Right lobe of liver (tissue), 4 donors: ENCODE measurements at regions not wholly inside any gene's neighbourhood (a gene's known extent, or its start where the extent isn't known, plus 50 kb on each side); places are given as distances from the start of the nearest gene placed in this dataset.

Experiments used
- POLR2A ChIP-seq: fragments of 450-650 bp; IDR thresholded peaks from one replicate; pipeline ENCODE4 v1.6.1; 2017; ENCODE audit warnings: antibody characterized with exemption, mild to moderate bottlenecking
- TF ChIP-seq, protein P1 (sequence below), 4 donors: fragments of 200-600 bp in 3 of 4; fragments of 450-650 bp in 1 of 4; IDR thresholded peaks; one replicate each; pipeline versions ENCODE4 v1.5.1 to v1.8.0; 2016 to 2022; ENCODE audit warnings: antibody characterized with exemption in 4 of 4, mild to moderate bottlenecking in 2 of 4
- donor health status: DM: no; HTN: no; CAD: no.
- donor health status: DM: no; HTN: no; CAD: no.
- donor health status: DM: no; HTN: yes; CAD: no.

DNA sequence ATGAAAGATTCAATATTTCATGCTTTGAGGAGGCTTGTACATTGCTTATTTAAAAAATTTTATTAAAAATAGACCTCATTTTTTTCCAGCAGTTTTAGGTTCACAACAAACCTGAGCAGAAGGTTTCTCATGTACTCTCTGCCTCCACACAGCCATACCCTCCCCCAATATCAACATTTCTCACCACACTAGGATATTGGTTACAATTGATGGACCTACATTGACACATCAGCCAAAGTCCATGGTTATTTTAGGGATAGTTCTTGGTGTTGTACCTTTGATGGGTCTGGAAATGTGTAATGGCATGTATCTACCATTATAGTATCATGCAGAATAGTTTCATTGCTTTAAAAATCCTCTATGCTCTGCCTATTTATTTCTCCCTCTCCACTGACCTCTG lies 611.0 kb downstream of the KCTD8 start:
- TF ChIP-seq, protein P1, sequence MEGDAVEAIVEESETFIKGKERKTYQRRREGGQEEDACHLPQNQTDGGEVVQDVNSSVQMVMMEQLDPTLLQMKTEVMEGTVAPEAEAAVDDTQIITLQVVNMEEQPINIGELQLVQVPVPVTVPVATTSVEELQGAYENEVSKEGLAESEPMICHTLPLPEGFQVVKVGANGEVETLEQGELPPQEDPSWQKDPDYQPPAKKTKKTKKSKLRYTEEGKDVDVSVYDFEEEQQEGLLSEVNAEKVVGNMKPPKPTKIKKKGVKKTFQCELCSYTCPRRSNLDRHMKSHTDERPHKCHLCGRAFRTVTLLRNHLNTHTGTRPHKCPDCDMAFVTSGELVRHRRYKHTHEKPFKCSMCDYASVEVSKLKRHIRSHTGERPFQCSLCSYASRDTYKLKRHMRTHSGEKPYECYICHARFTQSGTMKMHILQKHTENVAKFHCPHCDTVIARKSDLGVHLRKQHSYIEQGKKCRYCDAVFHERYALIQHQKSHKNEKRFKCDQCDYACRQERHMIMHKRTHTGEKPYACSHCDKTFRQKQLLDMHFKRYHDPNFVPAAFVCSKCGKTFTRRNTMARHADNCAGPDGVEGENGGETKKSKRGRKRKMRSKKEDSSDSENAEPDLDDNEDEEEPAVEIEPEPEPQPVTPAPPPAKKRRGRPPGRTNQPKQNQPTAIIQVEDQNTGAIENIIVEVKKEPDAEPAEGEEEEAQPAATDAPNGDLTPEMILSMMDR (IDR thresholded peaks at IDR 0.05): no peak
- TF ChIP-seq POLR2A: no peak
